ENCODE measurements at regions not wholly inside any gene's neighbourhood (a gene's known extent, or its start where the extent isn't known, plus 50 kb on each side); places are given as distances from the start of the nearest gene placed in this dataset.

DNA sequence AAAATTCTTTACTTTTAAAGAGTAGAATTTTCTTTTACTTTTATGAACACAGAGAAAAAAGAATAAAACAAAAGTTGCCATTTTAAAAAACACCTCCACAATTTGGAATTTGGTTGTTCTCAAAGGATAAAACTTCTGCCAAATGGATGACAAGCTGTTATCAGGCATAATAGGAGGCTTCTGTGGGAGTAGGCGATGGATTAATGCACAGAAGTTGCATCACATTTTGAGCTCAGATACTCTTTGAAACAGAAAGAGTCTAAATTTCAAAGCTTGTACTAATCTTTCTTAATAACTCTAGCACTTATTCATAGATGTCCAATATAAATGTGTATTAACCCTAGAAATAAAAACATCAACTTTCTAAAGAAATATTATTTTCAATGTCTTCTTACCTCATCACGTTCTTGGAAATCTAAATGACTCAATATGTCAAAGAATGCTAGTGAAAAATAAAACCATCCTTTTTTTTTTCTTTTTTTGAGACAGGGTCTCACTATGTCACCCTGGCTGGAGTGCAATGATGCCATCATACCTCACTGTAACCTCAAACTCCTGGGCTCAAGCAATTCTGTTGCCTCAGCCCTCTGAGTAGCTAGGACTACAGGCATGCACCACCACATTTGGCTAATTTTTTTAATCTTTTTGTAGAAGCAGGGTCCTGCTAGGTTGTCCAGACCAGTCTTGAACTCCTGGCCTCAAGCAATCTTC lies 112.8 kb upstream of the USP25 start (continued):
- TF ChIP-seq, protein P1, sequence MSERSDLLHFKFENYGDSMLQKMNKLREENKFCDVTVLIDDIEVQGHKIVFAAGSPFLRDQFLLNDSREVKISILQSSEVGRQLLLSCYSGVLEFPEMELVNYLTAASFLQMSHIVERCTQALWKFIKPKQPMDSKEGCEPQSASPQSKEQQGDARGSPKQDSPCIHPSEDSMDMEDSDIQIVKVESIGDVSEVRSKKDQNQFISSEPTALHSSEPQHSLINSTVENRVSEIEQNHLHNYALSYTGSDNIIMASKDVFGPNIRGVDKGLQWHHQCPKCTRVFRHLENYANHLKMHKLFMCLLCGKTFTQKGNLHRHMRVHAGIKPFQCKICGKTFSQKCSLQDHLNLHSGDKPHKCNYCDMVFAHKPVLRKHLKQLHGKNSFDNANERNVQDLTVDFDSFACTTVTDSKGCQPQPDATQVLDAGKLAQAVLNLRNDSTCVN (CRISPR knock-in tag; IDR thresholded peaks at IDR 0.05), result no peak
- no peak for TF ChIP-seq SMARCA4 (IDR thresholded peaks at IDR 0.05)

DNA sequence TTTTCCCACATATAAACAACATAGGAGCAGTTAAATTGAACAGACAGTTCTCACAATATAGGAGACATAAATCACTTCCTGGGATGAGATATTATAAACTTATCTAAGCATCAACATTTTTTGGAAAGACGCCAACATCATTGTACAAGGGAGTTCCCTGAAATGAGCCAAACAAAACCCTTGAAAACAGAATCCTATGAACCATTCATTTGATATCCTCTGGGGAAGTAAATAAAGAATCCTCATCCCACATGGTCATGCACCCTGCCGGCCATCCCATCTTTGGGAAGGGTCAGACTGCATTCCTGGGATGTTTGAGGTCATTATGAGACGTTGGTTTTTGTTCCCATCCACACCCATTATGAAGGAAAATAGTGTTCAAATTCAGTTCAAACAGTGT lies 111.8 kb upstream of the USP25 start:
- Histone ChIP-seq H3K9me1 (ENCODE audit: control insufficient read depth, insufficient read depth, low read length) (no peaks in the 10 kb centered on the region), H3K27ac (ENCODE audit: extremely low read depth, low read depth, low read length) (no peak overlapping the region), H3K36me3 (ENCODE audit: control insufficient read depth, insufficient read depth, low read length) (no peaks in the 10 kb centered on the region), H3K79me2 (ENCODE audit: control insufficient read depth, insufficient read depth, low read length) (no peaks in the 10 kb centered on the region), H3K4me1 (replicated peaks in 1 of 2; ENCODE audit: control insufficient read depth in 2 of 2, insufficient read depth in 2 of 2, low read length in 2 of 2) (no peaks in the 10 kb centered on the region), H4K20me1 (replicated peaks; ENCODE audit: control insufficient read depth, insufficient read depth, low read length) (no peaks in the 10 kb centered on the region), H3K27me3 (ENCODE audit: control insufficient read depth in 2 of 2, insufficient read depth in 2 of 2, low read length in 2 of 2) (no peaks in the 10 kb centered on the region), H3K9me3 (replicated peaks; ENCODE audit: control insufficient read depth, insufficient read depth, low read depth, low read length) (no peaks in the 10 kb centered on the region), H3K9ac (ENCODE audit: insufficient read depth in 1 of 2, low read depth in 2 of 2, low read length in 2 of 2) (no peak overlapping the region), H2AFZ (ENCODE audit: low read depth, low read length) (no peak overlapping the region), H3K4me2 (ENCODE audit: insufficient read depth, low read length) (no peak overlapping the region), H3K4me3 (no peak overlapping the region)
- FAIRE-seq, result no peak
- intact Hi-C loops (cut with micrococcal nuclease), result no loop called here
- no peak for ATAC-seq
- in situ Hi-C loops (cut with MboI), result no loop called here
- POLR2A ChIA-PET, result no interaction called here
- no peak for DNase-seq (ENCODE audit: extremely low read depth in 1 of 4, low spot score in 3 of 4)
- TF ChIP-seq, protein P2, sequence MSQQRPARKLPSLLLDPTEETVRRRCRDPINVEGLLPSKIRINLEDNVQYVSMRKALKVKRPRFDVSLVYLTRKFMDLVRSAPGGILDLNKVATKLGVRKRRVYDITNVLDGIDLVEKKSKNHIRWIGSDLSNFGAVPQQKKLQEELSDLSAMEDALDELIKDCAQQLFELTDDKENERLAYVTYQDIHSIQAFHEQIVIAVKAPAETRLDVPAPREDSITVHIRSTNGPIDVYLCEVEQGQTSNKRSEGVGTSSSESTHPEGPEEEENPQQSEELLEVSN (IDR thresholded peaks at IDR 0.05; ENCODE audit: borderline replicate concordance in 1 of 2, extremely low read depth in 1 of 2, insufficient read depth in 1 of 2, insufficient read length in 1 of 2, low read depth in 1 of 2, low read length in 1 of 2, poor library complexity in 1 of 2, severe bottlenecking in 1 of 2), result no peak
- TF ChIP-seq NFIC (IDR thresholded peaks at IDR 0.05), result peak; percentile 28
- TF ChIP-seq, protein P3, sequence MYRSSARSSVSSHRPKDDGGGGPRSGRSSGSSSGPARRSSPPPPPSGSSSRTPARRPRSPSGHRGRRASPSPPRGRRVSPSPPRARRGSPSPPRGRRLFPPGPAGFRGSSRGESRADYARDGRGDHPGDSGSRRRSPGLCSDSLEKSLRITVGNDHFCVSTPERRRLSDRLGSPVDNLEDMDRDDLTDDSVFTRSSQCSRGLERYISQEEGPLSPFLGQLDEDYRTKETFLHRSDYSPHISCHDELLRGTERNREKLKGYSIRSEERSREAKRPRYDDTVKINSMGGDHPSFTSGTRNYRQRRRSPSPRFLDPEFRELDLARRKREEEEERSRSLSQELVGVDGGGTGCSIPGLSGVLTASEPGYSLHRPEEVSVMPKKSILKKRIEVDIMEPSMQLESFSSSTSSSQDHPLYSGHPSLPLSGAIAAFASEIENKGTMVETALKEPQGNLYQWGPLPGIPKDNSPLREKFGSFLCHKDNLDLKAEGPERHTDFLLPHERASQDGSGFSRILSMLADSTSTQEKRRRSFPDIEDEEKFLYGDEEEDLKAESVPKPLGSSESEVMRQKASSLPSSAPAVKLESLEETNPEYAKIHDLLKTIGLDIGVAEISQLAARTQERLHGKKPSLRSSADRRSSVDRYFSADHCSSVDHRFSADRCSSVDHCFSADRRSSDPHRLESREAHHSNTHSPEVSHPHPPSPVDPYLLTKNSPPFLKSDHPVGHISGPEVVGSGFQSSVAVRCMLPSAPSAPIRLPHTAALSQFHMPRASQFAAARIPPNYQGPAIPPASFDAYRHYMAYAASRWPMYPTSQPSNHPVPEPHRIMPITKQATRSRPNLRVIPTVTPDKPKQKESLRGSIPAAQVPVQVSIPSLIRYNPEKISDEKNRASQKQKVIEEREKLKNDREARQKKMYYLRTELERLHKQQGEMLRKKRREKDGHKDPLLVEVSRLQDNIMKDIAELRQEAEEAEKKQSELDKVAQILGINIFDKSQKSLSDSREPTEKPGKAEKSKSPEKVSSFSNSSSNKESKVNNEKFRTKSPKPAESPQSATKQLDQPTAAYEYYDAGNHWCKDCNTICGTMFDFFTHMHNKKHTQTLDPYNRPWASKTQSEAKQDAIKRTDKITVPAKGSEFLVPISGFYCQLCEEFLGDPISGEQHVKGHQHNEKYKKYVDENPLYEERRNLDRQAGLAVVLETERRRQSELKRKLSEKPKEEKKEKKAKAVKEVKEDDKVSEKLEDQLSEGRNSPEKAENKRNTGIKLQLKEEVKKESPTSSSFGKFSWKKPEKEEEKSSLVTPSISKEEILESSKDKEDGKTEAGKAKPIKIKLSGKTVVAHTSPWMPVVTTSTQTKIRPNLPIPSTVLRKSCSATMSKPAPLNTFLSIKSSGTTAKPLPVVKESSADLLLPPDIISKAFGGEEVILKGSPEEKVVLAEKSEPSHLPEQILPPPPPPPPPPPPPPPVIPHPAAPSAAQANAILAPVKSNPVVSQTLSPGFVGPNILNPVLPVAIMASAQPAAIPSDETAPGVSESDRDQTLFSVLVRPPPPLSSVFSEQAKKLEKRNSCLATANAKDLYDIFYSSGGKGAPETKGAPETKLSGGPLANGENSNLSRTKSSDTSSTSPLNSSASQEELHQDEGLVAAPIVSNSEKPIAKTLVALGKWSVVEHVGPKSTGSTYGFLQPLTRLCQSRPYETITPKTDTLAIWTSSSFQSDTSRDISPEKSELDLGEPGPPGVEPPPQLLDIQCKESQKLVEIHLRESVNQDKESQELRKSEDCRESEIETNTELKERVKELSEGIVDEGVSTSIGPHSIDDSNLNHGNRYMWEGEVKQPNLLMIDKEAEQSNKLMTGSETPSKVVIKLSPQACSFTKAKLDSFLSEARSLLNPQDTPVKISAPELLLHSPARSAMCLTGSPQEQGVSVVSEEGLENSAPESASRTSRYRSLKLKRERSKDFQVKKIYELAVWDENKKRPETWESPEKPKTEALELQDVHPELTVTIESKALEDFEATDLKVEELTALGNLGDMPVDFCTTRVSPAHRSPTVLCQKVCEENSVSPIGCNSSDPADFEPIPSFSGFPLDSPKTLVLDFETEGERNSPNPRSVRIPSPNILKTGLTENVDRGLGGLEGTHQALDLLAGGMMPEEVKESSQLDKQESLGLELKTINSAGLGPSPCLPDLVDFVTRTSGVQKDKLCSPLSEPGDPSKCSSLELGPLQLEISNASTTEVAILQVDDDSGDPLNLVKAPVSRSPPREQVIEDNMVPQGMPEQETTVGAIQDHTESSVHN (IDR thresholded peaks at IDR 0.05; ENCODE audit: borderline replicate concordance in 1 of 2, low read depth in 1 of 2), result no peak
- BruUV-seq (replicated peaks), result no TSS peak
- CTCF ChIA-PET (ENCODE audit: low intra/inter-chr PET ratio), result no interaction called here
- 7% methylated on average over 3 of the region's 3 CpGs for WGBS (ENCODE audit: insufficient coverage, low coverage, missing lambda C conversion rate)
